ENCODE measurements at regions not wholly inside any gene's neighbourhood (a gene's known extent, or its start where the extent isn't known, plus 50 kb on each side); places are given as distances from the start of the nearest gene placed in this dataset.

- no peak for TF ChIP-seq POLR2A (IDR thresholded peaks at IDR 0.05)
- TF ChIP-seq, protein P1, sequence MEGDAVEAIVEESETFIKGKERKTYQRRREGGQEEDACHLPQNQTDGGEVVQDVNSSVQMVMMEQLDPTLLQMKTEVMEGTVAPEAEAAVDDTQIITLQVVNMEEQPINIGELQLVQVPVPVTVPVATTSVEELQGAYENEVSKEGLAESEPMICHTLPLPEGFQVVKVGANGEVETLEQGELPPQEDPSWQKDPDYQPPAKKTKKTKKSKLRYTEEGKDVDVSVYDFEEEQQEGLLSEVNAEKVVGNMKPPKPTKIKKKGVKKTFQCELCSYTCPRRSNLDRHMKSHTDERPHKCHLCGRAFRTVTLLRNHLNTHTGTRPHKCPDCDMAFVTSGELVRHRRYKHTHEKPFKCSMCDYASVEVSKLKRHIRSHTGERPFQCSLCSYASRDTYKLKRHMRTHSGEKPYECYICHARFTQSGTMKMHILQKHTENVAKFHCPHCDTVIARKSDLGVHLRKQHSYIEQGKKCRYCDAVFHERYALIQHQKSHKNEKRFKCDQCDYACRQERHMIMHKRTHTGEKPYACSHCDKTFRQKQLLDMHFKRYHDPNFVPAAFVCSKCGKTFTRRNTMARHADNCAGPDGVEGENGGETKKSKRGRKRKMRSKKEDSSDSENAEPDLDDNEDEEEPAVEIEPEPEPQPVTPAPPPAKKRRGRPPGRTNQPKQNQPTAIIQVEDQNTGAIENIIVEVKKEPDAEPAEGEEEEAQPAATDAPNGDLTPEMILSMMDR (IDR thresholded peaks at IDR 0.05) = peak; percentile 57 to 83 (median 70)
Measured at GRCh38 chr1:240027059-240027462, 64.6 kb upstream of the FMN2 start.
